HG03469 (cell line): ENCODE measurements at regions not wholly inside any gene's neighbourhood (a gene's known extent, or its start where the extent isn't known, plus 50 kb on each side); places are given as distances from the start of the nearest gene placed in this dataset.
A peak's percentile ranks its signal among the peaks of the same experiment; 100 is the strongest.

Source experiments
- ATAC-seq: cut with Tn5 transposase; IDR thresholded peaks from one replicate; pipeline ENCODE4 v1.9.1; 2021; ENCODE audit warnings: mild to moderate bottlenecking, moderate library complexity, moderate number of reproducible peaks; ENCODE audit not compliant: unreplicated experiment

- ATAC-seq: no peak
These were observed 140.5 kb upstream of the OPRM1 start for GRCh38 chr6:153898360-153899059.

DNA sequence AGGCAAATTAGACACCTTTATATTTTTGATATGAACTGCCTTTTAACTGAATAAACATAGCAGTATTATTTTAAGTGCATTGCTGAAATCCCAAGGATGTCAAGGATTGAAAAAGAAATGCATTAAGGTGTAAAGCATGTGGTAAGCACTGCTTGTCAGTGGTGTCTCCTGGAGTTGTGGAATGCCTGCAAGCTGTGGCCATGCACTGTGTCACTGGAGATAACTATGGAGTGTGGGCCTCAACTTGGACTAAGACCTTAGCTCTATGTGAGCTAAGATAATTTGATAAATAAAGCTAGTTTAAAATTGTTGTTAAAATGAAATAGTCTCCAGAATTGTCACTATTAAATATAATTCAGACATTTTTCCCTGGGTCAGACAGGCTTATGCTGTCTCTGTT lies 156.6 kb upstream of the OPRM1 start:
- no peak for ATAC-seq

DNA sequence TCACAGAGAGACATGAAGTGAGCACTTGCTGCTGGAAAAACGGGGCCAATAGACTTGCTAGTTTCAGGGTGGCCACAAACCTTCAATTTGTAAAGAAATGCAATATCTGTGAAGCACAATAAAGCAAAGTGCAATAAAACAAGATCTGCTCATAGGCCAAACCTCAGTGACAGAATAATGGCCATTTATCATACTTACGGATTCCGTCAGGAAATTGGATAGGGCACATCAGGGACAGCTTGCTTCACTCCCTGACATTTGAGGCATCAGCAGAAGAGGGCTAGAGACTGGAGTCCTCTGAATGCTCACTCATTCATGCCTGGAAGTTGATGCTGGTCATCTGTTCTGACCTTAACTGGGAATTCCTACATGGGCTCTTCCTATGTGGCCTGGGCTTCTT lies 165.5 kb upstream of the OPRM1 start:
- no peak for ATAC-seq

DNA sequence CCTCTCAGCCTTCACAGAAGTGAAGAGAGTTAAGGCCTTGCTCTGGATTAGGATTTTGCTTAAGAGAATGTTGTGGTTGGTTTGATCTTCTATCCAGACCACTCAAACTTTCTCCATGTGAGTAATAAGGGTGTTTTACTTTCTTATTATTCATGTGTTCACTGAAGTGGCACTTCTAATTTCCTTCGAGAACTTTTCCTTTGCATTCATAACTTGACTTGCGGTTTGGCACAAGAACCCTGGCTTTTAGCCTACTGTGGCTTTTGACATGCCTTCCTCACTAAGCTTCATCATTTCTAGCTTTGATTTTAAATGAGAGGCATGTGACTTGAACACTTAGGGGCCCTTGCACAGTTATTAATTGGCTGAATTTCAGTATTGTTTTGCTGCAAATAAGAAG lies 166.1 kb upstream of the OPRM1 start:
- no peak for ATAC-seq

GRCh38 chr6:153862927-153863326 lies 176.1 kb upstream of the OPRM1 start:
- ATAC-seq: no peak

DNA sequence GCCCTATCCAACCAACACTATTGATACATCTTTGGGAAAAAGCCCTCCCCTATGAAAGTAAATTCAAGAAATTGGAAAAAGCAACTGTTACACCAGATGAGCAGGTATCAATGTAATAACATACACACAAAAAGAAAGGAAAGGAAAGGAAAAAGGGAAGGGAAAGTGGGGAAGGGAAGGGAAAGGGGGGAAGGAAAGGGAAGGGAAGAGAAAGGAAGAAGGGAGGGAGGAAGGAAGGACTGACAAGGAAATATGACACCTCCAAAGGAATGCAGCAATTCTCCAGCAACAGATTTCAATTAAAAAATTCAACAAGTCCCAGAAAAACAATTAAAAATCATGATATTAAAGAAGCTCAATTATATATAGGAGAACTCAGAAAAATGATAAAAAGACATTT lies 176.9 kb upstream of the OPRM1 start:
- ATAC-seq: no peak

DNA sequence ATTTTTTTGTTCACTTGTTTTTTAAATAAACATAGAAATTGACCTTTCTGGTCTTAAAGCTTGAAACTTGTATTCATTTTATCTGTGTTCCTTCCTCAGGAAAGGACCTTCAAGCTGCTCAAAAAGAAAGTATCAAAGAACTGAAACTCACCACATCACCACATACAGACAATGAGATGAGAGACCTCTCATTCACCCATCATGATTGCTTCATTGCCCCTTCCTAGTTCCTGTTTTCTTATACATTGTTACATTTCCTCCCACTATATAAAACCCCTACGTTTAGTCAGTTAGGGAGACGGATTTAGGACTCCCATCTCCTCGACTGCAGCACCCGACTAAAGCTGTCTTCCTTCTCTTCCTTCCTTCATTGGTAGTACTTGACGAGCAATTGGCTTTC lies 180.5 kb upstream of the OPRM1 start:
- peak; percentile 85 for ATAC-seq

DNA sequence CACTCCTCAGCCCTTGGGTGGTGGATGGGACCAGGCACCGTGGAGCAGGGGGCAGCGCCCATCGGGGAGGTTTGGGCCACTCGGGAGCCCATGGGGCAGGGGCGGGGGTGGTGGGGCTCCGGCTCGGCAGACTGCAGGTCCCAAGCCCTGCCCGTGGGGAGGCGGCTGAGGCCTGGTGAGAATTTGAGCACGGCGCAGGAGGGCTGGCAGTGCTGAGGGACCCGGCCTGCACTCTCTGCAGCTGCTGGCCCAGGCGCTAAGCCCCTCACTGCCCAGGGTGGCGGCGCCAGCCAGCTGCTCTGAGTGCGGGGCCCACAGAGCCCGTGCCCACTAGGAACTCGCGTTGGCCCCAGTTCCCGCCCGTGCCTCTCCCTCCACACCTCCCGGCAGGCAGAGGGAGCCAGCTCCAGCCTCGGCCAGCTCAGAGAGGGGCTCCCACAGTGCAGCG lies 182.1 kb upstream of the OPRM1 start:
- ATAC-seq: no peak

DNA sequence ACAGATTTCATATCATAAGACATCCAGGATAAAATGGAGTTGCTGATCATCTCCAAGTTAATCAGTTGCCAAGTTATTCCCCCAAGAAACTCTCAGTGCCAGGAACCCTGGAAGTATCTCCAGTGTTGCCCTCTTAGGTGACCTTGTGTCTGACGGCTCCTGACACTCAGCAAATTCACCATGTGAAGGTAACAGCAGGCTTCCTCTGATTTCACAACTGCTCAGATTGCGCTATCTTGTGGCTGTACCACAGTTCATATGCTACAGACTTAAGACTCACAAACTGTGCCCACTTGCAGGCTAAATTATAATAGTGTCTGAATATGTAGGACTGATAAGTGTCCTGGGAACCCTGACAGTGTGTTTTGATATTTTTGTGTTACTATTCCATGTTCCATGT lies 186.6 kb upstream of the OPRM1 start:
- ATAC-seq: no peak

GRCh38 chr6:153852034-153852433 lies 187.0 kb upstream of the OPRM1 start:
- ATAC-seq: no peak

- no peak for ATAC-seq
These were observed 189.8 kb upstream of the OPRM1 start for GRCh38 chr6:153849072-153849779.

DNA sequence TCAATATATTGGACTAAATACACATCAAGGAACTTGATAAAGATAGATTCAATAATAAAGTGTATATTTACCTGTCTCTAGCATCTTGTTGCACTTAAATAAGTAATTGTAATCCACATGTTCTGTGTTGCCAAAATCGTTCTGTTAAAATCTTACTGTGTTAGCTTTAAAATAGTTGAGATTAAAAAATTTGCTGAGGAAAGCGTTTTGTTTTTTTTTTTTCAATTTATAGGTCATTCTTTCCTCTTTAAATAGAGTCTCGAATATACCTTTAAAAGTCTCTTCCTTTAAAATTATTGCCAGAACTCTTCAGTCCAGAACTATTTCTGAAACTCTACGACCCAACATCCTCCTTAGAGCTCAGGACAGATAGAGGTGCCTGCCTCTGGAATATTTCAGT lies 195.6 kb upstream of the OPRM1 start:
- ATAC-seq: no peak

DNA sequence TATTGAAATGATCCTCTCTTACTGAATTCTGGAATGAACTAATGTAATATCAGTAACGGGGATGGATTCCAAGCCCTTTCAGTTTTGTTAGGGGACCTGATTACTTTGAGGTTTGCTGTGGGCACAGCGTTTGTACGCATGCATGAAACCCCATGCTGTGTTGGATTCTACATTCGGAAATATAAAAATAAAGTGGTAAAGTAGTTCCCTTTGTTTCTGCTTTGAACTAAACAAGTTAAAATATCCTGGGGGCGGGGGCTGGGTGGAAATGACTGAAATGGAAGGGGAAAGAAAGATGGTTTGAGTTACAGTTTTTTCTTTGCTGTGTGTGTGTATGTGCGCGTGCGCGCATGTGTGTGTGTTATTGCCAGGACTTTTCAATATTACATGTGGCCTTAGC lies 196.5 kb upstream of the OPRM1 start:
- ATAC-seq: no peak

GRCh38 chr6:153840039-153840850 lies 198.8 kb upstream of the OPRM1 start:
- no peak for ATAC-seq

DNA sequence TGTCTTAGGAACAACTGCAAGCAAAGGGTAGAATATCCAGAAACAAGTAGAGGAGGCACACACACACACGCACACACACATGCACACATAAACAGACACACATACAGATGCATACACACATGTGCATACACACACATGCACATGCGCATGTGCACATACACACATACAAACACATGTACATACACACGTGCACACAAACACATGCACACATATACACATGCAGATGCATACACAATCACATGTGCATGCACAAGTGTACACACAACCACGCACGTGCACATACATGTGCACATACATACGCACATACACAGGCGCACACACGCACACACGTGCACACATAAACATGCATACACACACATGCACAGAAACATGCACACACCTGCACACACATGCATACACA lies 206.5 kb upstream of the OPRM1 start:
- no peak for ATAC-seq

DNA sequence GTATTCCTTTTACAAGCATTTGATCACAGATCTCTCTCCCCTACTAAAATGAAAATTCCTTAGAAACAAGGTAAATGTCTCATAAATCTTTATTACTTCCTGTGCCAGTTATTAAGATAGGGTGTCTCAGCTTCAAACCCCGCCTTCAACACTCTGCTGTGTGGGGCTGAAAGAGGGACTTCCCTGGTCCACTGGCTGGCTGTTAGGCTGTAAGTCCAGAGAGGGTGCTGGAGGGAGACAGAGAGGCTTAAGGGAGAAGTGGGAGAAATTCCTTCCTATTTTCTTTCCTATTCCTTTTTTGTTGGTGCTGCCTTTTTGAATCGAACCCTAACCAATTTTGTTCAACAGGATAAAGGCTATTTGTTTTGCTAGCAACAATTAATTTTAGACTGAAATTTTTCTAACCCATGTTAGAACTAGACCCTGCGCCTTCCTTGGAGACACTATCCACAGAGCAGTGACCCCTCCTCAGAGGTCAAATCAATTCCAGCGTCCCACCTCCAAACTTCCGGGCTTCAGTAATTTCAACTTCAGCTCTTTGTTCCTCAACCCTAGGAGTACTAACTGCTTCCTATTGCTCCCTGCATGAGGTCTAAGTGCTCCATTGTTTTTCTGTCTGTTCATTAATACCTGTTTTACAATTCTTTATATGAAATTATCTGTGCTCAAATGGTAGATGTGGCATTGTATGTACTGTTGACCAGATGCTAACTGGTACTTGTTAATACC lies 207.5 kb upstream of the OPRM1 start:
- no peak for ATAC-seq

GRCh38 chr6:153817173-153817572 lies 221.9 kb upstream of the OPRM1 start:
- no peak for ATAC-seq

- ATAC-seq: no peak
These were observed 222.7 kb upstream of the OPRM1 start for GRCh38 chr6:153816366-153816765.

GRCh38 chr6:153814136-153814535 lies 224.9 kb upstream of the OPRM1 start:
- ATAC-seq: no peak

- no peak for ATAC-seq
These were observed 234.2 kb upstream of the OPRM1 start for GRCh38 chr6:153804755-153805330.

- no peak for ATAC-seq
These were observed 237.1 kb upstream of the OPRM1 start for GRCh38 chr6:153801917-153802316.
